CD14-positive monocyte (primary cell): ENCODE measurements at regions not wholly inside any gene's neighbourhood (a gene's known extent, or its start where the extent isn't known, plus 50 kb on each side); places are given as distances from the start of the nearest gene placed in this dataset.

Experiments used
- DNase-seq, 3 donors: peaks; one replicate each; pipeline ENCODE4 v3.0.0-alpha.2; 2011 to 2022
- H2AFZ ChIP-seq: 2 replicates; pipeline ENCODE4 v1.6.0; 2012; ENCODE audit warnings: mild to moderate bottlenecking, low read depth, low read length, inconsistent platforms; ENCODE audit not compliant: insufficient read depth, poor library complexity, severe bottlenecking
- H3K27ac ChIP-seq, 2 donors: 1 replicate in 1 of 2; 2 replicates in 1 of 2; pipeline ENCODE4 v1.5.1; 2012 to 2013; ENCODE audit warnings: low read length in 2 of 2, control low read depth in 1 of 2, inconsistent platforms in 1 of 2, low read depth in 1 of 2, mild to moderate bottlenecking in 1 of 2
- H3K27me3 ChIP-seq, 2 donors: one replicate each; pipeline versions ENCODE4 v1.6.0 to v1.6.1; 2011 to 2013; ENCODE audit warnings: low read length in 2 of 2; ENCODE audit not compliant: control insufficient read depth in 2 of 2, insufficient read depth in 2 of 2
- H3K36me3 ChIP-seq, 2 donors: replicated peaks in 1 of 2; 1 replicate in 1 of 2; 2 replicates in 1 of 2; pipeline versions ENCODE4 v1.5.1 to v1.6.1; 2012 to 2013; ENCODE audit warnings: low read length in 2 of 2, control low read depth in 1 of 2, inconsistent platforms in 1 of 2, mild to moderate bottlenecking in 1 of 2; ENCODE audit not compliant: insufficient read depth in 2 of 2, control insufficient read depth in 1 of 2
- H3K4me1 ChIP-seq, 2 donors: 1 replicate in 1 of 2; 2 replicates in 1 of 2; pipeline versions ENCODE4 v1.5.1 to v1.6.1; 2012 to 2013; ENCODE audit warnings: low read length in 2 of 2, control low read depth in 1 of 2, inconsistent platforms in 1 of 2, mild to moderate bottlenecking in 1 of 2, moderate library complexity in 1 of 2; ENCODE audit not compliant: insufficient read depth in 2 of 2, control insufficient read depth in 1 of 2
- H3K4me2 ChIP-seq: replicated peaks from 2 replicates; pipeline ENCODE3; 2012; ENCODE audit warnings: low read length, moderate library complexity, mild to moderate bottlenecking; ENCODE audit not compliant: poor library complexity, severe bottlenecking; ENCODE audit errors: extremely low read depth
- H3K4me3 ChIP-seq, 3 experiments: fragments of 200-600 bp in 1 of 3; sonication (generic) in 1 of 3; replicated peaks in 1 of 3; 1 replicate in 2 of 3; 2 replicates in 1 of 3; pipeline ENCODE4 v1.5.1; 2011 to 2013; ENCODE audit warnings: low read length in 3 of 3, mild to moderate bottlenecking in 3 of 3, control low read depth in 2 of 3, low read depth in 2 of 3, inconsistent platforms in 1 of 3, moderate library complexity in 1 of 3
- H3K79me2 ChIP-seq: 2 replicates; pipeline ENCODE4 v1.6.0; 2012; ENCODE audit warnings: mild to moderate bottlenecking, control low read depth, inconsistent platforms, low read length, moderate library complexity; ENCODE audit not compliant: insufficient read depth
- H3K9ac ChIP-seq: 2 replicates; pipeline ENCODE4 v1.6.0; 2017; ENCODE audit warnings: low read length, mild to moderate bottlenecking; ENCODE audit not compliant: insufficient read depth, poor library complexity, severe bottlenecking
- H3K9me3 ChIP-seq, 2 donors: replicated peaks in 1 of 2; 1 replicate in 1 of 2; 2 replicates in 1 of 2; pipeline versions ENCODE4 v1.5.1 to v1.6.1; 2012 to 2013; ENCODE audit warnings: low read length in 2 of 2, control low read depth in 1 of 2; ENCODE audit not compliant: control insufficient read depth in 1 of 2, insufficient read depth in 1 of 2
- H4K20me1 ChIP-seq: 2 replicates; pipeline ENCODE4 v1.6.0; 2012; ENCODE audit warnings: mild to moderate bottlenecking, low read length, control low read depth, moderate library complexity; ENCODE audit not compliant: insufficient read depth
- H3K27ac Mint-ChIP-seq, 7 donors: one replicate each; pipeline ENCODE4 v1.8.0; 2020; ENCODE audit warnings: mild to moderate bottlenecking in 7 of 7, mixed read lengths in 7 of 7, moderate library complexity in 6 of 7, inconsistent platforms in 2 of 7
- H3K27me3 Mint-ChIP-seq, 3 donors: one replicate each; pipeline ENCODE4 v1.8.0; 2021 to 2022; ENCODE audit warnings: low read depth in 3 of 3, mild to moderate bottlenecking in 3 of 3, mixed read lengths in 3 of 3, moderate library complexity in 3 of 3, inconsistent platforms in 1 of 3
- H3K36me3 Mint-ChIP-seq, 2 donors: one replicate each; pipeline ENCODE4 v1.8.0; 2020; ENCODE audit warnings: mixed read lengths in 2 of 2, inconsistent platforms in 1 of 2, mild to moderate bottlenecking in 1 of 2
- H3K4me1 Mint-ChIP-seq: one replicate; pipeline ENCODE4 v1.8.0; 2020; ENCODE audit warnings: mild to moderate bottlenecking, mixed read lengths
- H3K4me3 Mint-ChIP-seq, 2 donors: one replicate each; pipeline ENCODE4 v1.8.0; 2020; ENCODE audit warnings: mild to moderate bottlenecking in 2 of 2, mixed read lengths in 2 of 2, moderate library complexity in 1 of 2
- H3K9me3 Mint-ChIP-seq, 7 donors: one replicate each; pipeline ENCODE4 v1.8.0; 2020 to 2022; ENCODE audit warnings: mixed read lengths in 7 of 7, mild to moderate bottlenecking in 6 of 7, moderate library complexity in 6 of 7, inconsistent platforms in 2 of 7
- WGBS: methylation state at CpG from one replicate; pipeline ENCODE4 v1.1.5; 2013; ENCODE audit warnings: missing lambda C conversion rate; ENCODE audit not compliant: insufficient coverage; 5-methylcytosine and 5-hydroxymethylcytosine counted together
- intact Hi-C, 2 donors: fragments of 100-400 bp; cut with micrococcal nuclease; formaldehyde crosslinking; loops; one replicate each; pipeline versions ENCODE4 v1.15.0 to v1.15.1; 2023
- TF ChIP-seq, protein P1 (sequence below): fragments of 200-600 bp; IDR thresholded peaks from one replicate; pipeline ENCODE4 v1.8.0; 2022; ENCODE audit warnings: antibody characterized with exemption, mild to moderate bottlenecking

GRCh38 chr18:68588169-68588568, 126.7 kb downstream of the TMX3 start:
- no peaks in the 10 kb centered on the region for H4K20me1 ChIP-seq
- no peak overlapping the region for H3K9ac ChIP-seq
- H3K27me3 Mint-ChIP-seq: peaks cover 0 to 3% (median 0%) of the 10 kb centered on the region in 3 donors
- H3K4me3 Mint-ChIP-seq: no peak overlapping the region
- TF ChIP-seq, protein P1, sequence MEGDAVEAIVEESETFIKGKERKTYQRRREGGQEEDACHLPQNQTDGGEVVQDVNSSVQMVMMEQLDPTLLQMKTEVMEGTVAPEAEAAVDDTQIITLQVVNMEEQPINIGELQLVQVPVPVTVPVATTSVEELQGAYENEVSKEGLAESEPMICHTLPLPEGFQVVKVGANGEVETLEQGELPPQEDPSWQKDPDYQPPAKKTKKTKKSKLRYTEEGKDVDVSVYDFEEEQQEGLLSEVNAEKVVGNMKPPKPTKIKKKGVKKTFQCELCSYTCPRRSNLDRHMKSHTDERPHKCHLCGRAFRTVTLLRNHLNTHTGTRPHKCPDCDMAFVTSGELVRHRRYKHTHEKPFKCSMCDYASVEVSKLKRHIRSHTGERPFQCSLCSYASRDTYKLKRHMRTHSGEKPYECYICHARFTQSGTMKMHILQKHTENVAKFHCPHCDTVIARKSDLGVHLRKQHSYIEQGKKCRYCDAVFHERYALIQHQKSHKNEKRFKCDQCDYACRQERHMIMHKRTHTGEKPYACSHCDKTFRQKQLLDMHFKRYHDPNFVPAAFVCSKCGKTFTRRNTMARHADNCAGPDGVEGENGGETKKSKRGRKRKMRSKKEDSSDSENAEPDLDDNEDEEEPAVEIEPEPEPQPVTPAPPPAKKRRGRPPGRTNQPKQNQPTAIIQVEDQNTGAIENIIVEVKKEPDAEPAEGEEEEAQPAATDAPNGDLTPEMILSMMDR: no peak
- H3K4me1 ChIP-seq: no peaks in the 10 kb centered on the region
- H3K9me3 ChIP-seq: no peaks in the 10 kb centered on the region
- peaks cover 0 to 2% (median 0%) of the 10 kb centered on the region in 7 donors for H3K9me3 Mint-ChIP-seq
- intact Hi-C loops: loop anchor here in 1 of 2 donors (10.0 kb wide), 1 partner anchor 63 kb away; no protein-coding TSS in a partner anchor
- no peak overlapping the region for H3K27ac ChIP-seq
- H3K79me2 ChIP-seq: no peaks in the 10 kb centered on the region
- H3K4me1 Mint-ChIP-seq: no peaks in the 10 kb centered on the region
- WGBS: no CpG with 5 or more reads among the region's 5 CpGs
- H3K36me3 Mint-ChIP-seq: no peaks in the 10 kb centered on the region
- H3K27ac Mint-ChIP-seq: no peak overlapping the region
- H3K4me2 ChIP-seq: no peak overlapping the region
- H3K4me3 ChIP-seq: no peak overlapping the region
- H2AFZ ChIP-seq: no peak overlapping the region
- no peaks in the 10 kb centered on the region for H3K36me3 ChIP-seq
- no peak for DNase-seq
- no peaks in the 10 kb centered on the region for H3K27me3 ChIP-seq

GRCh38 chr18:68583685-68584084, 131.2 kb downstream of the TMX3 start:
- Histone ChIP-seq H3K4me3 (no peak overlapping the region), H3K27ac (no peak overlapping the region), H3K9ac (no peak overlapping the region), H3K9me3 (no peaks in the 10 kb centered on the region), H3K4me2 (no peak overlapping the region), H3K36me3 (no peaks in the 10 kb centered on the region), H4K20me1 (no peaks in the 10 kb centered on the region), H3K4me1 (no peaks in the 10 kb centered on the region), H2AFZ (no peak overlapping the region), H3K79me2 (no peaks in the 10 kb centered on the region), H3K27me3 (no peaks in the 10 kb centered on the region)
- Mint-ChIP-seq H3K36me3 (no peaks in the 10 kb centered on the region), H3K4me3 (no peak overlapping the region), H3K9me3 (peaks cover 0 to 2% (median 0%) of the 10 kb centered on the region in 7 donors), H3K27me3 (no peaks in the 10 kb centered on the region), H3K27ac (no peak overlapping the region), H3K4me1 (no peaks in the 10 kb centered on the region)
- 80% methylated on average over 1 of the region's 1 CpG for WGBS
- TF ChIP-seq, protein P1: no peak
- DNase-seq: no peak
- intact Hi-C loops: loop anchor here in 1 of 2 donors (10.0 kb wide), 1 partner anchor 59 kb away; no protein-coding TSS in a partner anchor
